NB4 (cell line): ENCODE measurements at regions not wholly inside any gene's neighbourhood (a gene's known extent, or its start where the extent isn't known, plus 50 kb on each side); places are given as distances from the start of the nearest gene placed in this dataset.

Source experiments
- DNase-seq: peaks from one replicate; pipeline ENCODE4 v3.0.0; 2010; ENCODE audit warnings: low read depth
- H3K4me3 ChIP-seq: one replicate; pipeline ENCODE4 v1.5.1; 2011; ENCODE audit warnings: mild to moderate bottlenecking, low read depth, low read length, moderate library complexity
- CTCF ChIP-seq: IDR thresholded peaks from one replicate; pipeline ENCODE4 v1.5.1; 2012; ENCODE audit warnings: low read depth, low read length
- MAX ChIP-seq: IDR thresholded peaks from 2 replicates; pipeline ENCODE4 v1.6.1; 2011; ENCODE audit warnings: low read depth, low read length
- MYC ChIP-seq: IDR thresholded peaks from 2 replicates; pipeline ENCODE4 v1.6.1; 2011; ENCODE audit warnings: low read depth, low read length
- POLR2A ChIP-seq: IDR thresholded peaks from 2 replicates; pipeline ENCODE4 v1.6.1; 2011; ENCODE audit warnings: mild to moderate bottlenecking; ENCODE audit not compliant: insufficient read length; ENCODE audit errors: extremely low read depth

GRCh38 chr2:234289834-234290590 is 206.9 kb downstream of the ARL4C start:
- no peak for TF ChIP-seq CTCF
- TF ChIP-seq MYC = no peak
- TF ChIP-seq POLR2A = no peak
- TF ChIP-seq MAX = no peak
- no peak overlapping the region for H3K4me3 ChIP-seq
- DNase-seq = peak; percentile 12

- H3K4me3 ChIP-seq = no peak overlapping the region
- DNase-seq = peak; percentile 58
- peak; percentile 73 for TF ChIP-seq CTCF
- TF ChIP-seq POLR2A = no peak
- no peak for TF ChIP-seq MAX
- TF ChIP-seq MYC = no peak
Measured at GRCh38 chr2:234288974-234289455, 207.9 kb downstream of the ARL4C start.

GRCh38 chr2:234287650-234288049 is 209.2 kb downstream of the ARL4C start:
- no peak for DNase-seq
- TF ChIP-seq POLR2A (no peak), MYC (no peak), CTCF (no peak), MAX (no peak)
- no peak overlapping the region for H3K4me3 ChIP-seq

GRCh38 chr2:234286956-234287355 is 209.9 kb downstream of the ARL4C start:
- no peak for TF ChIP-seq MAX
- no peak for TF ChIP-seq POLR2A
- TF ChIP-seq CTCF = no peak
- no peak for TF ChIP-seq MYC
- no peak overlapping the region for H3K4me3 ChIP-seq
- DNase-seq = no peak

GRCh38 chr2:234286118-234286598 is 210.7 kb downstream of the ARL4C start:
- no peak for TF ChIP-seq MAX
- TF ChIP-seq POLR2A = no peak
- TF ChIP-seq CTCF = no peak
- no peak for TF ChIP-seq MYC
- no peak overlapping the region for H3K4me3 ChIP-seq
- no peak for DNase-seq
